A549 (cell line): ENCODE measurements at regions not wholly inside any gene's neighbourhood (a gene's known extent, or its start where the extent isn't known, plus 50 kb on each side); places are given as distances from the start of the nearest gene placed in this dataset.

Experiments used
- BCL3 ChIP-seq: fragments of >200 bp; sonication (Bioruptor Twin); formaldehyde crosslinking; IDR thresholded peaks from 3 replicates; pipeline ENCODE4 v1.6.1; 2016
- EHMT2 ChIP-seq: fragments of 200-600 bp; sonication (generic); IDR thresholded peaks from 2 replicates; pipeline ENCODE4 v1.6.1; 2016; ENCODE audit warnings: antibody characterized with exemption, low read depth, mild to moderate bottlenecking, moderate library complexity
- EP300 ChIP-seq, 2 experiments: fragments of >200 bp; sonication (Bioruptor Twin); formaldehyde crosslinking; IDR thresholded peaks; 2 replicates in 1 of 2; 3 replicates in 1 of 2; pipeline ENCODE4 v1.6.1; 2016 to 2017
- FOSL2 ChIP-seq, 2 experiments: fragments of 450-650 bp in 1 of 2; fragments of >200 bp in 1 of 2; sonication (Bioruptor Twin) in 1 of 2; formaldehyde crosslinking; IDR thresholded peaks; 2 replicates each; pipeline versions ENCODE4 v1.5.0 to v1.6.1; 2016 to 2020; ENCODE audit warnings: mild to moderate bottlenecking in 1 of 2, moderate library complexity in 1 of 2
- MAX ChIP-seq: IDR thresholded peaks from 2 replicates; pipeline ENCODE4 v1.6.1; 2012
- POLR2A ChIP-seq: IDR thresholded peaks from 2 replicates; pipeline ENCODE4 v1.6.1; 2012; ENCODE audit warnings: mild to moderate bottlenecking, low read length
- RAD21 ChIP-seq, 2 experiments: fragments of >200 bp in 1 of 2; sonication (Bioruptor Twin) in 1 of 2; formaldehyde crosslinking in 1 of 2; IDR thresholded peaks in 1 of 2; conservative IDR thresholded peaks in 1 of 2; 2 replicates in 1 of 2; 3 replicates in 1 of 2; pipeline ENCODE4 v1.6.1; 2012 to 2018; ENCODE audit warnings: inconsistent platforms in 1 of 2
- RNF2 ChIP-seq: fragments of 200-600 bp; sonication (generic); IDR thresholded peaks from 2 replicates; pipeline ENCODE4 v1.6.1; 2016; ENCODE audit warnings: low read depth, mild to moderate bottlenecking, antibody characterized with exemption, moderate library complexity, borderline replicate concordance
- SREBF2 ChIP-seq: fragments of 450-650 bp; IDR thresholded peaks from 2 replicates; pipeline ENCODE4 v1.6.1; 2014; ENCODE audit warnings: mild to moderate bottlenecking, moderate library complexity
- USF2 ChIP-seq: fragments of 450-650 bp; IDR thresholded peaks from 2 replicates; pipeline ENCODE4 v1.6.1; 2014; ENCODE audit warnings: antibody characterized with exemption
- TF ChIP-seq, protein P1 (sequence below): fragments of >200 bp; sonication (Bioruptor Twin); formaldehyde crosslinking; IDR thresholded peaks from 3 replicates; pipeline ENCODE4 v1.5.1; 2016
- TF ChIP-seq, protein P2 (sequence below): fragments of 150-350 bp; IDR thresholded peaks from 2 replicates; pipeline ENCODE4 v1.6.1; 2014; ENCODE audit warnings: low read depth, mild to moderate bottlenecking, low read length

DNA sequence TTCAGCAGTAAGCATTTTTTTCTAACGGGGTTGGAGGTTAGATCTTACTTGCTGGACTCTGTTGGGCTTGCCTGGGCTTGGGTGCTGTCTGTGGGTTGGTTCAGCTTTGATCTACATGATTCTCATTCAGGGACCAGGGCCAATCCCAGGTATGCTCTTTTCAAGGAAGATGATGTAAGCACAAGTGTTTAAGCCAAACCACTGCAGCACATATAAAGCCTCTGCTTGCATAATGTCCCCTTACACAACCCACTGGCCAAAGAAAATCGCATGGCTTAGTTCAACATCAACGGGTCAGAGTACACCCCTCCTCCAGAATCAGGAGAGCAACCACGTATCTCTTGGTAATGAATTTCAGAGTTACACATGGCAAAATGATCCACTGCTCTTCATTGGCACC, 83.9 kb downstream of the DNAJB9 start:
- TF ChIP-seq, protein P1, sequence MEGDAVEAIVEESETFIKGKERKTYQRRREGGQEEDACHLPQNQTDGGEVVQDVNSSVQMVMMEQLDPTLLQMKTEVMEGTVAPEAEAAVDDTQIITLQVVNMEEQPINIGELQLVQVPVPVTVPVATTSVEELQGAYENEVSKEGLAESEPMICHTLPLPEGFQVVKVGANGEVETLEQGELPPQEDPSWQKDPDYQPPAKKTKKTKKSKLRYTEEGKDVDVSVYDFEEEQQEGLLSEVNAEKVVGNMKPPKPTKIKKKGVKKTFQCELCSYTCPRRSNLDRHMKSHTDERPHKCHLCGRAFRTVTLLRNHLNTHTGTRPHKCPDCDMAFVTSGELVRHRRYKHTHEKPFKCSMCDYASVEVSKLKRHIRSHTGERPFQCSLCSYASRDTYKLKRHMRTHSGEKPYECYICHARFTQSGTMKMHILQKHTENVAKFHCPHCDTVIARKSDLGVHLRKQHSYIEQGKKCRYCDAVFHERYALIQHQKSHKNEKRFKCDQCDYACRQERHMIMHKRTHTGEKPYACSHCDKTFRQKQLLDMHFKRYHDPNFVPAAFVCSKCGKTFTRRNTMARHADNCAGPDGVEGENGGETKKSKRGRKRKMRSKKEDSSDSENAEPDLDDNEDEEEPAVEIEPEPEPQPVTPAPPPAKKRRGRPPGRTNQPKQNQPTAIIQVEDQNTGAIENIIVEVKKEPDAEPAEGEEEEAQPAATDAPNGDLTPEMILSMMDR: no peak
- TF ChIP-seq MAX (no peak), RAD21 (conservative IDR thresholded peaks at IDR 0.05 in 1 of 2, IDR thresholded peaks at IDR 0.05 in 1 of 2) (no peak), FOSL2 (IDR thresholded peaks at IDR 0.05) (no peak), FOSL2 (CRISPR knock-in tag; IDR thresholded peaks at IDR 0.05) (no peak), POLR2A (no peak), USF2 (no peak), EP300 (IDR thresholded peaks at IDR 0.05) (no peak), SREBF2 (no peak), RNF2 (no peak), BCL3 (no peak), EHMT2 (no peak)
- TF ChIP-seq, protein P2, sequence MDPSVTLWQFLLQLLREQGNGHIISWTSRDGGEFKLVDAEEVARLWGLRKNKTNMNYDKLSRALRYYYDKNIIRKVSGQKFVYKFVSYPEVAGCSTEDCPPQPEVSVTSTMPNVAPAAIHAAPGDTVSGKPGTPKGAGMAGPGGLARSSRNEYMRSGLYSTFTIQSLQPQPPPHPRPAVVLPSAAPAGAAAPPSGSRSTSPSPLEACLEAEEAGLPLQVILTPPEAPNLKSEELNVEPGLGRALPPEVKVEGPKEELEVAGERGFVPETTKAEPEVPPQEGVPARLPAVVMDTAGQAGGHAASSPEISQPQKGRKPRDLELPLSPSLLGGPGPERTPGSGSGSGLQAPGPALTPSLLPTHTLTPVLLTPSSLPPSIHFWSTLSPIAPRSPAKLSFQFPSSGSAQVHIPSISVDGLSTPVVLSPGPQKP: no peak
